ENCODE measurements at regions not wholly inside any gene's neighbourhood (a gene's known extent, or its start where the extent isn't known, plus 50 kb on each side); places are given as distances from the start of the nearest gene placed in this dataset.

DNA sequence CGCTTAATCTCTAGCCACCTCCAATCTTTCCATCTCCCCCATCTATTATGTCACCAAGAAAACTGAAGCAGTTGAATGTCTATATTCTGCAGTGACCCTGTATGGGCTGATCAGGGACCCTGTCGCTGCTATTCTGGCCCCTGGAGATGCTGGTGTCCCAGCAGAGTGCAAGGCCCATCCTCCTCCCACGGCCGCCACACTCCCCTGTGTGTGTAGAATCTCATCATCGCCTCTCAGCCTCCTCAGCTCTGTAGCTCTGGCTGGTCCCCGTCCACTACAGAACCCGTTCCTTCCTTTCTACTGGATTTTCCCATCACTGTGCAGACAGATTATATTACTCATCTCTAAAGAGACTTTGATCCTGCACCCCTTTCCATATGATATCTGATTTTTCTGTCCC lies 235.8 kb upstream of the PFKP start:
- TF ChIP-seq EP300 (IDR thresholded peaks at IDR 0.05): no peak
- TF ChIP-seq, protein P1, sequence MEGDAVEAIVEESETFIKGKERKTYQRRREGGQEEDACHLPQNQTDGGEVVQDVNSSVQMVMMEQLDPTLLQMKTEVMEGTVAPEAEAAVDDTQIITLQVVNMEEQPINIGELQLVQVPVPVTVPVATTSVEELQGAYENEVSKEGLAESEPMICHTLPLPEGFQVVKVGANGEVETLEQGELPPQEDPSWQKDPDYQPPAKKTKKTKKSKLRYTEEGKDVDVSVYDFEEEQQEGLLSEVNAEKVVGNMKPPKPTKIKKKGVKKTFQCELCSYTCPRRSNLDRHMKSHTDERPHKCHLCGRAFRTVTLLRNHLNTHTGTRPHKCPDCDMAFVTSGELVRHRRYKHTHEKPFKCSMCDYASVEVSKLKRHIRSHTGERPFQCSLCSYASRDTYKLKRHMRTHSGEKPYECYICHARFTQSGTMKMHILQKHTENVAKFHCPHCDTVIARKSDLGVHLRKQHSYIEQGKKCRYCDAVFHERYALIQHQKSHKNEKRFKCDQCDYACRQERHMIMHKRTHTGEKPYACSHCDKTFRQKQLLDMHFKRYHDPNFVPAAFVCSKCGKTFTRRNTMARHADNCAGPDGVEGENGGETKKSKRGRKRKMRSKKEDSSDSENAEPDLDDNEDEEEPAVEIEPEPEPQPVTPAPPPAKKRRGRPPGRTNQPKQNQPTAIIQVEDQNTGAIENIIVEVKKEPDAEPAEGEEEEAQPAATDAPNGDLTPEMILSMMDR (IDR thresholded peaks at IDR 0.05): no peak
- TF ChIP-seq POLR2AphosphoS5 (IDR thresholded peaks at IDR 0.05): no peak
- no peak for TF ChIP-seq POLR2A (IDR thresholded peaks at IDR 0.05)
